Panc1 (cell line): ENCODE measurements at regions not wholly inside any gene's neighbourhood (a gene's known extent, or its start where the extent isn't known, plus 50 kb on each side); places are given as distances from the start of the nearest gene placed in this dataset.

Experiments
- ATAC-seq: fragments of 200-7000 bp; cut with Tn5 transposase; 2 replicates; pipeline ENCODE4 v1.9.1; 2020; ENCODE audit warnings: mild to moderate bottlenecking, moderate library complexity
- BruUV-seq: library from RNA; stranded (reverse); fragments of 400-500 nt; replicated peaks from 2 replicates; lab custom pipeline; 2021; lab: Mats Ljungman, UMichigan
- CTCF ChIA-PET: fragments of 300-600 bp; sonication (Branson Sonifier 250); formaldehyde crosslinking; loops from one replicate; lab custom pipeline; 2022; ENCODE audit warnings: antibody characterized with exemption; lab: Charles Lee
- POLR2A ChIA-PET: fragments of 300-600 bp; sonication (Branson Sonifier 250); formaldehyde crosslinking; loops from one replicate; lab custom pipeline; 2022; ENCODE audit warnings: antibody characterized with exemption; lab: Charles Lee
- DNase-seq: peaks from one replicate; pipeline ENCODE4 v3.0.0-alpha.2; 2010; ENCODE audit warnings: low read depth, low spot score
- H3K27ac ChIP-seq: 2 replicates; pipeline ENCODE4 v1.5.1; 2011; ENCODE audit warnings: mild to moderate bottlenecking, low read length, inconsistent platforms
- H3K27me3 ChIP-seq: fragments of 200-500 bp; sonication (Bioruptor generic); 2 replicates; pipeline ENCODE4 v1.6.0; 2014; ENCODE audit warnings: low read length, inconsistent platforms; ENCODE audit not compliant: control insufficient read depth, insufficient read depth
- H3K36me3 ChIP-seq: fragments of 200-500 bp; sonication (Bioruptor generic); 2 replicates; pipeline ENCODE4 v1.5.1; 2014; ENCODE audit warnings: inconsistent platforms, mild to moderate bottlenecking, low read length, moderate library complexity; ENCODE audit not compliant: control insufficient read depth, insufficient read depth
- H3K4me1 ChIP-seq: 2 replicates; pipeline ENCODE4 v1.5.1; 2011; ENCODE audit warnings: inconsistent platforms, mild to moderate bottlenecking, low read length, moderate library complexity; ENCODE audit not compliant: control insufficient read depth, insufficient read depth
- H3K4me3 ChIP-seq, 2 experiments: 2 replicates each; pipeline ENCODE4 v1.5.1; 2011 to 2012; ENCODE audit warnings: low read depth in 2 of 2, low read length in 2 of 2, mild to moderate bottlenecking in 2 of 2, inconsistent platforms in 1 of 2, moderate library complexity in 1 of 2
- H3K9me3 ChIP-seq: fragments of 200-500 bp; sonication (Bioruptor generic); 2 replicates; pipeline ENCODE4 v1.5.1; 2014; ENCODE audit warnings: low read depth, mild to moderate bottlenecking, inconsistent platforms, low read length, moderate library complexity; ENCODE audit not compliant: control insufficient read depth, insufficient read depth
- POLR2AphosphoS5 ChIP-seq: IDR thresholded peaks from 2 replicates; pipeline ENCODE4 v1.6.1; 2012; ENCODE audit warnings: mild to moderate bottlenecking, low read depth, low read length, moderate library complexity
- REST ChIP-seq, 2 experiments: IDR thresholded peaks; 2 replicates each; pipeline ENCODE4 v1.6.1; 2011 to 2012; ENCODE audit warnings: low read depth in 2 of 2, control low read depth in 1 of 2, low read length in 1 of 2, mild to moderate bottlenecking in 1 of 2, moderate library complexity in 1 of 2; ENCODE audit not compliant: insufficient read depth in 1 of 2
- SIN3A ChIP-seq: IDR thresholded peaks from 2 replicates; pipeline ENCODE4 v1.6.1; 2012; ENCODE audit warnings: low read depth, mild to moderate bottlenecking, low read length, moderate library complexity, borderline replicate concordance; ENCODE audit not compliant: insufficient read depth
- TCF7L2 ChIP-seq: IDR thresholded peaks from 2 replicates; pipeline ENCODE4 v1.6.1; 2011; ENCODE audit warnings: mild to moderate bottlenecking, low read depth, low read length, inconsistent platforms
- in situ Hi-C: cut with HindIII; loops from 2 replicates; pipeline ENCODE4 v1.10.0; 2016; ENCODE audit warnings: low sequenced_read_pairs, low pct_unique_long_range_greater_than_20kb
- intact Hi-C: fragments of 100-400 bp; cut with micrococcal nuclease; formaldehyde crosslinking; loops from one replicate; pipeline ENCODE4 v1.10.0; 2022; ENCODE audit not compliant: unreplicated experiment
- TF ChIP-seq, protein P1 (sequence below): fragments of 450-650 bp; IDR thresholded peaks from 2 replicates; pipeline ENCODE4 v1.5.1; 2017; ENCODE audit warnings: mild to moderate bottlenecking

- intact Hi-C loops, result loop anchor here (5.0 kb wide), 1 partner anchor 193 kb away; no protein-coding TSS in a partner anchor
- BruUV-seq, result no TSS peak
- H3K9me3 ChIP-seq, result no peaks in the 10 kb centered on the region
- CTCF ChIA-PET, result no interaction called here
- TF ChIP-seq REST (IDR thresholded peaks at IDR 0.05; ENCODE audit: insufficient read depth in 1 of 2, low read depth in 2 of 2, low read length in 1 of 2) (no peak), POLR2AphosphoS5 (no peak), TCF7L2 (no peak), SIN3A (no peak)
- TF ChIP-seq, protein P1, sequence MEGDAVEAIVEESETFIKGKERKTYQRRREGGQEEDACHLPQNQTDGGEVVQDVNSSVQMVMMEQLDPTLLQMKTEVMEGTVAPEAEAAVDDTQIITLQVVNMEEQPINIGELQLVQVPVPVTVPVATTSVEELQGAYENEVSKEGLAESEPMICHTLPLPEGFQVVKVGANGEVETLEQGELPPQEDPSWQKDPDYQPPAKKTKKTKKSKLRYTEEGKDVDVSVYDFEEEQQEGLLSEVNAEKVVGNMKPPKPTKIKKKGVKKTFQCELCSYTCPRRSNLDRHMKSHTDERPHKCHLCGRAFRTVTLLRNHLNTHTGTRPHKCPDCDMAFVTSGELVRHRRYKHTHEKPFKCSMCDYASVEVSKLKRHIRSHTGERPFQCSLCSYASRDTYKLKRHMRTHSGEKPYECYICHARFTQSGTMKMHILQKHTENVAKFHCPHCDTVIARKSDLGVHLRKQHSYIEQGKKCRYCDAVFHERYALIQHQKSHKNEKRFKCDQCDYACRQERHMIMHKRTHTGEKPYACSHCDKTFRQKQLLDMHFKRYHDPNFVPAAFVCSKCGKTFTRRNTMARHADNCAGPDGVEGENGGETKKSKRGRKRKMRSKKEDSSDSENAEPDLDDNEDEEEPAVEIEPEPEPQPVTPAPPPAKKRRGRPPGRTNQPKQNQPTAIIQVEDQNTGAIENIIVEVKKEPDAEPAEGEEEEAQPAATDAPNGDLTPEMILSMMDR, result no peak
- no peak overlapping the region for H3K27ac ChIP-seq
- ATAC-seq, result 0 out of 2 replicates have a peak, but pooled peaks have one; percentile 24
- no peaks in the 10 kb centered on the region for H3K4me1 ChIP-seq
- no peak overlapping the region for H3K4me3 ChIP-seq
- POLR2A ChIA-PET, result no interaction called here
- DNase-seq, result no peak
- in situ Hi-C loops, result no loop called here
- H3K27me3 ChIP-seq, result no peaks in the 10 kb centered on the region
- no peaks in the 10 kb centered on the region for H3K36me3 ChIP-seq
These were observed 92.8 kb downstream of the HNRNPLL start for GRCh38 chr2:38509947-38510326.

DNA sequence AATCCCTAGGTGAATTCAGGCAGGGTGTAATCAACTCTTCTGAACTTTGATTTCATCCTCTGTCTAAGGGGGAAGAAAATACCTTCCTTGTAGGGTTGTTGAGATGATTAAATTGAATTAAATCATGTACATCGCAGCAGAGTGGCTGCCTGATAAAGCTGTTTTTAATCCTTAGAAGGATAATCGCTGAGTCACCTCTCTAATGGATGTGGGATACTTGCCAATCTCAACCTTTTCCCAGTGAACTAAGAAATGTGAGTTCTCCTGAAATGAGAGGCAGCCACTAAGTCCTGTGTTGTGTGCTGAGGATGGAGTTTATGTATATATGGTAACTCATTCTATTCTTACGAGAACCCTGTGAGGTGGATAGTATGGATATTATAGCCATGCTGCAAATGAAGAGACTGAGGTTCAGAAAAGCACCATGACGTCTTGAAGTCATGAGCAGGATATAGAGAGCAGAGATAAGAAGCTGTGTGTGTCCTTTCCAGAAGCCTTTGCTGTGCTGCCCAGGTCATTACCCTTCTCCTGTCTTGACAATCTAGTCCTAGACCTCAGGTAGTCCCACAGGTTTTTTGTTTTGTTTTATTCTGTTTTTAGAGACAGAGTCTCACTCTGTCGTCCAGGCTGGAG lies 93.3 kb downstream of the HNRNPLL start:
- in situ Hi-C loops, result no loop called here
- DNase-seq (no peak), ATAC-seq (no peak)
- H3K27ac ChIP-seq, result no peak overlapping the region
- no peak for TF ChIP-seq POLR2AphosphoS5
- TF ChIP-seq REST (IDR thresholded peaks at IDR 0.05; ENCODE audit: insufficient read depth in 1 of 2, low read depth in 2 of 2, low read length in 1 of 2), result no peak
- TF ChIP-seq TCF7L2, result no peak
- no peak for TF ChIP-seq SIN3A
- TF ChIP-seq, protein P1, result no peak
- ChIA-PET CTCF (no interaction called here), POLR2A (no interaction called here)
- H3K9me3 ChIP-seq, result no peaks in the 10 kb centered on the region
- H3K4me3 ChIP-seq, result no peak overlapping the region
- H3K36me3 ChIP-seq, result no peaks in the 10 kb centered on the region
- H3K4me1 ChIP-seq, result no peaks in the 10 kb centered on the region
- no peaks in the 10 kb centered on the region for H3K27me3 ChIP-seq
- intact Hi-C loops, result loop anchor here (5.0 kb wide), 1 partner anchor 192 kb away; no protein-coding TSS in a partner anchor
- no TSS peak for BruUV-seq
